ENCODE measurements at regions not wholly inside any gene's neighbourhood (a gene's known extent, or its start where the extent isn't known, plus 50 kb on each side); places are given as distances from the start of the nearest gene placed in this dataset.

- ATAC-seq, result no peak
- 90% methylated on average over 1 of the region's 1 CpG; no CpG with 5 or more reads in 1 of the 2 donors for WGBS, 2 donors (ENCODE audit: low coverage in 1 of 2)
These were observed 83.9 kb downstream of the ATXN3L start for GRCh38 chrX:13235930-13236329.

GRCh38 chrX:13232484-13232883 is 87.4 kb downstream of the ATXN3L start:
- Histone ChIP-seq H3K4me3 (no peak overlapping the region), H3K27ac (no peak overlapping the region), H3K36me3 (no peaks in the 10 kb centered on the region), H3K9me3 (no peaks in the 10 kb centered on the region), H3K27me3 (no peaks in the 10 kb centered on the region), H3K4me1 (peaks cover 0 to 7% (median 0%) of the 10 kb centered on the region in 3 donors)
- ATAC-seq, result no peak
- no peak for TF ChIP-seq EP300 (IDR thresholded peaks at IDR 0.05)
- TF ChIP-seq POLR2A (IDR thresholded peaks at IDR 0.05), result no peak
- TF ChIP-seq POLR2AphosphoS5 (IDR thresholded peaks at IDR 0.05), result no peak
- TF ChIP-seq, protein P1, sequence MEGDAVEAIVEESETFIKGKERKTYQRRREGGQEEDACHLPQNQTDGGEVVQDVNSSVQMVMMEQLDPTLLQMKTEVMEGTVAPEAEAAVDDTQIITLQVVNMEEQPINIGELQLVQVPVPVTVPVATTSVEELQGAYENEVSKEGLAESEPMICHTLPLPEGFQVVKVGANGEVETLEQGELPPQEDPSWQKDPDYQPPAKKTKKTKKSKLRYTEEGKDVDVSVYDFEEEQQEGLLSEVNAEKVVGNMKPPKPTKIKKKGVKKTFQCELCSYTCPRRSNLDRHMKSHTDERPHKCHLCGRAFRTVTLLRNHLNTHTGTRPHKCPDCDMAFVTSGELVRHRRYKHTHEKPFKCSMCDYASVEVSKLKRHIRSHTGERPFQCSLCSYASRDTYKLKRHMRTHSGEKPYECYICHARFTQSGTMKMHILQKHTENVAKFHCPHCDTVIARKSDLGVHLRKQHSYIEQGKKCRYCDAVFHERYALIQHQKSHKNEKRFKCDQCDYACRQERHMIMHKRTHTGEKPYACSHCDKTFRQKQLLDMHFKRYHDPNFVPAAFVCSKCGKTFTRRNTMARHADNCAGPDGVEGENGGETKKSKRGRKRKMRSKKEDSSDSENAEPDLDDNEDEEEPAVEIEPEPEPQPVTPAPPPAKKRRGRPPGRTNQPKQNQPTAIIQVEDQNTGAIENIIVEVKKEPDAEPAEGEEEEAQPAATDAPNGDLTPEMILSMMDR (IDR thresholded peaks at IDR 0.05), result no peak

More at GRCh38 chrX:13235930-13236329, 83.9 kb downstream of the ATXN3L start:
- Histone ChIP-seq H3K36me3 (no peaks in the 10 kb centered on the region), H3K4me1 (peaks cover 0 to 7% (median 0%) of the 10 kb centered on the region in 3 donors), H3K4me3 (no peak overlapping the region), H3K27me3 (no peaks in the 10 kb centered on the region), H3K27ac (no peak overlapping the region), H3K9me3 (no peaks in the 10 kb centered on the region)
- TF ChIP-seq, protein P1 (IDR thresholded peaks at IDR 0.05), result no peak
- TF ChIP-seq POLR2A (IDR thresholded peaks at IDR 0.05) (no peak), EP300 (IDR thresholded peaks at IDR 0.05) (no peak), POLR2AphosphoS5 (IDR thresholded peaks at IDR 0.05) (no peak)

- TF ChIP-seq POLR2AphosphoS5 (IDR thresholded peaks at IDR 0.05), result no peak
- TF ChIP-seq, protein P1 (IDR thresholded peaks at IDR 0.05), result no peak
- Histone ChIP-seq H3K27me3 (no peaks in the 10 kb centered on the region), H3K4me1 (peaks cover 0 to under 1% (median 0%) of the 10 kb centered on the region in 3 donors), H3K4me3 (no peak overlapping the region), H3K36me3 (no peaks in the 10 kb centered on the region), H3K9me3 (no peaks in the 10 kb centered on the region), H3K27ac (no peak overlapping the region)
- no peak for ATAC-seq
These were observed 93.6 kb downstream of the ATXN3L start for GRCh38 chrX:13226214-13226613.

DNA sequence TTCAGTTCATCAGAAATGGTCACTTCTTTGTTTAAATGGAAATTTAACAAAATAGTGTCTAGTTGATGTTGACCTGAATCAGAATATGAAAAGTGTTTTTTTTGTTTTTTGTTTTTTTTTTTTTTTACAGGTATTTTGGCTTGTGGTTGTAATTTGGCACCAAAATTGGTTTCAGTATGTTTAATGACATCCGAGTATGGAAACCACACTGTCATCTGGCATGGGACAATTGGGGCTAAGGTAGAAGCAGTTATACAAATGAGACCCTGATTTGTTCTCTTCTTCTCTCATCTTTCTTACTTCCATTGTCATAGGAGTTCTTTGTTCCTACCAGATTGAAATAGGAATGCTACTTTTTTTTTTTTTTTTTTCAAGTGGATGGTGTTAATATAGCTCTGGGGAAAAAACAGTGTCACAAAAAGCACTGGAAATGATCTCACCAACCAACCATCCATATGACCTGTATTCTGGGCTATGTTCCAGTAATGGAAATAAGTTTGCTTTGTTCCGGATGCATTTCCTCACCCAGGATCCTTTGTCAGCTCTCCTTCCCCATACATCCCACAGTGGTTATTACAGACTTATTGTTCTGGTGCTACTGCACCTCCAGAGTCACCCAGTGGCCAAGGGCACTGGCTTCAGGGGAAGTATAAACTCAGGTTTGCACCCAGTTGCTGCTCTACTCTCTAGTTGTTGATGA is 95.8 kb downstream of the ATXN3L start:
- no peak overlapping the region for H3K4me3 ChIP-seq
- TF ChIP-seq POLR2A (IDR thresholded peaks at IDR 0.05) (no peak), POLR2AphosphoS5 (IDR thresholded peaks at IDR 0.05) (peak; percentile 32), EP300 (IDR thresholded peaks at IDR 0.05) (no peak)
- TF ChIP-seq, protein P1 (IDR thresholded peaks at IDR 0.05), result no peak
- H3K27ac ChIP-seq, result no peak overlapping the region
- peak; percentile 85 for ATAC-seq
- no peaks in the 10 kb centered on the region for H3K9me3 ChIP-seq
- peaks cover 0 to 16% (median 0%) of the 10 kb centered on the region in 3 donors for H3K4me1 ChIP-seq
- H3K36me3 ChIP-seq, result no peaks in the 10 kb centered on the region
- no peaks in the 10 kb centered on the region for H3K27me3 ChIP-seq
- WGBS, 2 donors (ENCODE audit: low coverage in 1 of 2), result 29 to 71% methylated on average over 1 to 2 of the region's 2 CpGs

- Histone ChIP-seq H3K4me3 (no peak overlapping the region), H3K27me3 (no peaks in the 10 kb centered on the region), H3K9me3 (no peaks in the 10 kb centered on the region), H3K4me1 (peaks cover 0 to 20% (median 0%) of the 10 kb centered on the region in 3 donors), H3K36me3 (no peaks in the 10 kb centered on the region), H3K27ac (no peak overlapping the region)
- 43 to 44% methylated on average over 2 to 4 of the region's 4 CpGs for WGBS, 2 donors (ENCODE audit: low coverage in 1 of 2)
- TF ChIP-seq, protein P1 (IDR thresholded peaks at IDR 0.05), result no peak
- TF ChIP-seq POLR2AphosphoS5 (IDR thresholded peaks at IDR 0.05) (no peak), POLR2A (IDR thresholded peaks at IDR 0.05) (no peak), EP300 (IDR thresholded peaks at IDR 0.05) (no peak)
- ATAC-seq, result no peak
These were observed 98.9 kb downstream of the ATXN3L start for GRCh38 chrX:13220916-13221315.

Measured in gastroesophageal sphincter (tissue), 4 donors.